Osteocyte (in vitro differentiated cells): ENCODE measurements at regions not wholly inside any gene's neighbourhood (a gene's known extent, or its start where the extent isn't known, plus 50 kb on each side); places are given as distances from the start of the nearest gene placed in this dataset.

Experiments
- DNase-seq: peaks from one replicate; pipeline ENCODE4 v3.0.0; 2021; ENCODE audit warnings: mixed read lengths; ENCODE audit not compliant: unreplicated experiment; ENCODE audit errors: extremely low spot score
- H3K27ac Mint-ChIP-seq: one replicate; pipeline ENCODE4 v1.8.0; 2021; ENCODE audit warnings: mild to moderate bottlenecking, mixed read lengths; ENCODE audit not compliant: unreplicated experiment
- H3K27me3 Mint-ChIP-seq: one replicate; pipeline ENCODE4 v1.8.0; 2021; ENCODE audit warnings: mixed read lengths; ENCODE audit not compliant: unreplicated experiment
- H3K36me3 Mint-ChIP-seq: one replicate; pipeline ENCODE4 v1.8.0; 2021; ENCODE audit warnings: mixed read lengths; ENCODE audit not compliant: unreplicated experiment
- H3K4me1 Mint-ChIP-seq: one replicate; pipeline ENCODE4 v1.8.0; 2021; ENCODE audit warnings: mixed read lengths; ENCODE audit not compliant: unreplicated experiment
- H3K4me3 Mint-ChIP-seq: one replicate; pipeline ENCODE4 v1.8.0; 2021; ENCODE audit warnings: mild to moderate bottlenecking, moderate library complexity, mixed read lengths; ENCODE audit not compliant: unreplicated experiment
- H3K9me3 Mint-ChIP-seq: one replicate; pipeline ENCODE4 v1.8.0; 2021; ENCODE audit warnings: mixed read lengths; ENCODE audit not compliant: unreplicated experiment
- CTCF ChIP-seq: fragments of 200-600 bp; sonication (generic); IDR thresholded peaks from 2 replicates; pipeline ENCODE4 v1.5.0; 2021; ENCODE audit warnings: antibody characterized with exemption, mild to moderate bottlenecking, moderate library complexity

DNA sequence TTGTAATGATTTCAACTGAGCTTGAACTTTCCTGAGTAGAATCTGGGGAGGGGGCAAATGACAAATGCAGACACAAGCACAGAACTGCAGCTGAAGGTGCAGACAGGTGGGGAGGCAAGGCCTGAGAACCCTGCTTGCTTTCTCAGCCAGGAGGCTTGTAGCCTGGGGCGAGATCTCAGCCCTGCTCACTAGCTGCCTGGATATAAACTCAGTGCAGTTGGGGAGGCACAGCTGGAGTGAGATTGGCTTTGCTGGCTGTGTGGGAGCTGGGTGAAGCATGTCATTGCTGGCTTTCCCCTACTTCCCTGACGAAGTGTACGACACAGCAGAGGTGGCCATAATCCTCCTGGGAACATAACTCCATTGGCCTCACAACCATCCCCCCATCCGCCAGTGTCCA is 55.5 kb upstream of the NEXMIF start:
- no peaks in the 10 kb centered on the region for H3K4me1 Mint-ChIP-seq
- no peak for TF ChIP-seq CTCF
- DNase-seq = no peak
- H3K27me3 Mint-ChIP-seq = no peaks in the 10 kb centered on the region
- H3K9me3 Mint-ChIP-seq = peaks cover 56% of the 10 kb centered on the region
- no peak overlapping the region for H3K27ac Mint-ChIP-seq
- H3K4me3 Mint-ChIP-seq = no peak overlapping the region
- H3K36me3 Mint-ChIP-seq = no peaks in the 10 kb centered on the region
